ENCODE measurements at regions not wholly inside any gene's neighbourhood (a gene's known extent, or its start where the extent isn't known, plus 50 kb on each side); places are given as distances from the start of the nearest gene placed in this dataset.

- POLR2A ChIA-PET: no interaction called here
- CTCF ChIA-PET: no interaction called here
- no peak for TF ChIP-seq CTCF (IDR thresholded peaks at IDR 0.05; ENCODE audit: control extremely low read depth, extremely low read depth, low read depth, missing control alignments)
- DNase-seq (ENCODE audit: extremely low spot score): no peak
Observed at GRCh38 chr2:145141981-145142380, 622.1 kb upstream of the ZEB2 start.

GRCh38 chr2:145140658-145141057, 620.7 kb upstream of the ZEB2 start:
- ChIA-PET POLR2A (no interaction called here), CTCF (no interaction called here)
- DNase-seq (ENCODE audit: extremely low spot score): no peak
- no peak for TF ChIP-seq CTCF (IDR thresholded peaks at IDR 0.05; ENCODE audit: control extremely low read depth, extremely low read depth, low read depth, missing control alignments)

- ChIA-PET POLR2A (no interaction called here), CTCF (no interaction called here)
- TF ChIP-seq CTCF (IDR thresholded peaks at IDR 0.05; ENCODE audit: control extremely low read depth, extremely low read depth, low read depth, missing control alignments): no peak
Observed at GRCh38 chr2:145138626-145139025, 618.7 kb upstream of the ZEB2 start.

GRCh38 chr2:145137901-145138300, 618.0 kb upstream of the ZEB2 start:
- no peak for DNase-seq (ENCODE audit: extremely low spot score)
- TF ChIP-seq CTCF (IDR thresholded peaks at IDR 0.05; ENCODE audit: control extremely low read depth, extremely low read depth, low read depth, missing control alignments): no peak
- ChIA-PET CTCF (no interaction called here), POLR2A (no interaction called here)

More at GRCh38 chr2:145138626-145139025, 618.7 kb upstream of the ZEB2 start:
- DNase-seq (ENCODE audit: extremely low spot score): no peak

GRCh38 chr2:145137211-145137610, 617.3 kb upstream of the ZEB2 start:
- TF ChIP-seq CTCF (IDR thresholded peaks at IDR 0.05; ENCODE audit: control extremely low read depth, extremely low read depth, low read depth, missing control alignments): no peak
- CTCF ChIA-PET: no interaction called here
- DNase-seq (ENCODE audit: extremely low spot score): no peak
- POLR2A ChIA-PET: no interaction called here

GRCh38 chr2:145136702-145137101, 616.8 kb upstream of the ZEB2 start:
- ChIA-PET CTCF (interaction anchor here (1.3 kb wide), 1 partner anchor 342 kb away, joined by 3 read pairs; no protein-coding TSS in a partner anchor), POLR2A (no interaction called here)
- no peak for DNase-seq (ENCODE audit: extremely low spot score)
- TF ChIP-seq CTCF (IDR thresholded peaks at IDR 0.05; ENCODE audit: control extremely low read depth, extremely low read depth, low read depth, missing control alignments): no peak

GRCh38 chr2:145126146-145126545, 606.2 kb upstream of the ZEB2 start:
- no peak for DNase-seq (ENCODE audit: extremely low spot score)
- ChIA-PET CTCF (no interaction called here), POLR2A (no interaction called here)
- TF ChIP-seq CTCF (IDR thresholded peaks at IDR 0.05; ENCODE audit: control extremely low read depth, extremely low read depth, low read depth, missing control alignments): no peak
